ENCODE measurements at regions not wholly inside any gene's neighbourhood (a gene's known extent, or its start where the extent isn't known, plus 50 kb on each side); places are given as distances from the start of the nearest gene placed in this dataset.

GRCh38 chr2:234595829-234596228 is 98.9 kb upstream of the ARL4C start:
- no peaks in the 10 kb centered on the region for H3K9me3 Mint-ChIP-seq
- no peaks in the 10 kb centered on the region for H3K4me1 Mint-ChIP-seq (ENCODE audit: low read depth)
- no peak overlapping the region for H3K4me3 Mint-ChIP-seq
- H3K27ac Mint-ChIP-seq = no peak overlapping the region
- no peaks in the 10 kb centered on the region for H3K36me3 Mint-ChIP-seq (ENCODE audit: low read depth)
- peaks cover 3% of the 10 kb centered on the region for H3K27me3 Mint-ChIP-seq

- Mint-ChIP-seq H3K4me3 (no peak overlapping the region), H3K9me3 (no peaks in the 10 kb centered on the region), H3K36me3 (ENCODE audit: low read depth) (no peaks in the 10 kb centered on the region), H3K4me1 (ENCODE audit: low read depth) (no peaks in the 10 kb centered on the region), H3K27me3 (peaks cover 7% of the 10 kb centered on the region), H3K27ac (no peak overlapping the region)
Observed at GRCh38 chr2:234594715-234595114, 97.8 kb upstream of the ARL4C start.

DNA sequence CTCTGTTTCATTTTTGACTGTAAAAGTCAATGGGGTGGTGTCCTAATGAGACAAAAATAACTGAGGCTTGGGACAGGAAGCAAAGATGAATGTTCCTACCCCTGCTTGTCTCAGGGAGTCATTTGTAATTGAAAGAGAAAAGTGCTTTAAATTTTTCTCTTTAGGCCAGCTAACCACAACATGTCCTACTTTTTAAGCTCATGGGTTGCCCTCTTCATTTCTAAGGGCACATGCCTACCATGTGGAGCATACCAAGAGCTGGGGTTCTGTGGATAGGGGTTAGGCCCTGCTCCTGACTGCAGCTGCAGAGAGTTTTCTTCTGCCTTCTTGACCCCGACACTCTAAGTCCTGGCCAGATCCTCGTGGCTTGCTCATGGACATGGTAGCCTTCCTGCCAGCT is 96.8 kb upstream of the ARL4C start:
- Mint-ChIP-seq H3K27me3 (peaks cover 10% of the 10 kb centered on the region), H3K4me1 (ENCODE audit: low read depth) (no peaks in the 10 kb centered on the region), H3K4me3 (no peak overlapping the region), H3K27ac (no peak overlapping the region), H3K9me3 (no peaks in the 10 kb centered on the region), H3K36me3 (ENCODE audit: low read depth) (no peaks in the 10 kb centered on the region)

DNA sequence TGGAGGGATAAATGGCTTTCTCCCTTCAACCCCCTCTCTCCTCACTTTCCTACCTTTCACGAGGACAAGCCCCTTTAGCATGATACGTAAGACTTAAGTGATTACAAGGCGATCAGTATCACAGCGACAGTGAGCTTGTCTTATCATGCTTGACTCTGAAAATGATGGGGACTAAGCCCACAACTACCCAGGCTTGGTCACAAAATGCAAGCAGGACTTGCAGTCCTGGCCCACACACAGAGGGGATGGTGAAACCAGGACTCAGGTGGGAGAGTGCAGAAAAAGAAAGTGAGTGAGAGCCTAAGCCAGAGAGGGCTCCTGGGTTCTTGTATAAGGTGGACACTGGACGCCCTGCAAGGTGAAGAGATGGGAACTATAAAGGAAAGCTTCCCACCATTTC is 95.7 kb upstream of the ARL4C start:
- Mint-ChIP-seq H3K4me3 (no peak overlapping the region), H3K27me3 (peaks cover 10% of the 10 kb centered on the region), H3K4me1 (ENCODE audit: low read depth) (no peaks in the 10 kb centered on the region), H3K9me3 (no peaks in the 10 kb centered on the region), H3K27ac (no peak overlapping the region), H3K36me3 (ENCODE audit: low read depth) (no peaks in the 10 kb centered on the region)

DNA sequence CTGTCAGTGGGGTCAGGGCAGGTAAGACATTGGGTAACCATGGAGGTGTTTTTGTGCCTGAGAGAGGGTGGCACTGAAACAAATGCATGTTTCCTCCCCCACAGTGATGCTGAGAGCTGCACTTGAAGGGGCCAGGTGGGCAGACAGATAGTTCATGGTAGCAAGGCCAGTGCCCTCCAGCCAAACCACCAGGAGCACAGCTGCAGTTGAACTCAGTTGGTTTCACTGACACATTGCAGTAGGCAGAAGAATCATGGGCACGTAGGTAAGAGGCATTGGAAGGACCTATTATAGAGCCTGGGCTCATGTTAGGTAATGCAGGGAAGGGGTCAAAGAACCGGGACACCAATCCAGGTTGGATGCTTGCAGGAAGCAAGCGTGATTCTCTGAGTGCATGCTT is 93.2 kb upstream of the ARL4C start:
- Mint-ChIP-seq H3K4me3 (no peak overlapping the region), H3K9me3 (no peaks in the 10 kb centered on the region), H3K4me1 (ENCODE audit: low read depth) (no peaks in the 10 kb centered on the region), H3K27ac (no peak overlapping the region), H3K36me3 (ENCODE audit: low read depth) (no peaks in the 10 kb centered on the region), H3K27me3 (peaks cover 13% of the 10 kb centered on the region)

- no peaks in the 10 kb centered on the region for H3K4me1 Mint-ChIP-seq (ENCODE audit: low read depth)
- peaks cover 22% of the 10 kb centered on the region for H3K27me3 Mint-ChIP-seq
- H3K36me3 Mint-ChIP-seq (ENCODE audit: low read depth) = no peaks in the 10 kb centered on the region
- no peak overlapping the region for H3K4me3 Mint-ChIP-seq
- H3K27ac Mint-ChIP-seq = no peak overlapping the region
- H3K9me3 Mint-ChIP-seq = no peaks in the 10 kb centered on the region
Observed at GRCh38 chr2:234588054-234588430, 91.2 kb upstream of the ARL4C start.

GRCh38 chr2:234587341-234588053 is 90.6 kb upstream of the ARL4C start:
- no peak overlapping the region for H3K27ac Mint-ChIP-seq
- H3K4me1 Mint-ChIP-seq (ENCODE audit: low read depth) = no peaks in the 10 kb centered on the region
- no peaks in the 10 kb centered on the region for H3K36me3 Mint-ChIP-seq (ENCODE audit: low read depth)
- peaks cover 23% of the 10 kb centered on the region for H3K27me3 Mint-ChIP-seq
- no peaks in the 10 kb centered on the region for H3K9me3 Mint-ChIP-seq
- no peak overlapping the region for H3K4me3 Mint-ChIP-seq

- Mint-ChIP-seq H3K36me3 (ENCODE audit: low read depth) (no peaks in the 10 kb centered on the region), H3K4me1 (ENCODE audit: low read depth) (no peaks in the 10 kb centered on the region), H3K9me3 (no peaks in the 10 kb centered on the region), H3K27me3 (peaks cover 14% of the 10 kb centered on the region), H3K27ac (no peak overlapping the region), H3K4me3 (no peak overlapping the region)
Observed at GRCh38 chr2:234583331-234583730, 86.5 kb upstream of the ARL4C start.

- Mint-ChIP-seq H3K4me3 (no peak overlapping the region), H3K36me3 (ENCODE audit: low read depth) (no peaks in the 10 kb centered on the region), H3K4me1 (ENCODE audit: low read depth) (no peaks in the 10 kb centered on the region), H3K27ac (no peak overlapping the region), H3K9me3 (no peaks in the 10 kb centered on the region), H3K27me3 (peaks cover 13% of the 10 kb centered on the region)
Observed at GRCh38 chr2:234580686-234581085, 83.8 kb upstream of the ARL4C start.

DNA sequence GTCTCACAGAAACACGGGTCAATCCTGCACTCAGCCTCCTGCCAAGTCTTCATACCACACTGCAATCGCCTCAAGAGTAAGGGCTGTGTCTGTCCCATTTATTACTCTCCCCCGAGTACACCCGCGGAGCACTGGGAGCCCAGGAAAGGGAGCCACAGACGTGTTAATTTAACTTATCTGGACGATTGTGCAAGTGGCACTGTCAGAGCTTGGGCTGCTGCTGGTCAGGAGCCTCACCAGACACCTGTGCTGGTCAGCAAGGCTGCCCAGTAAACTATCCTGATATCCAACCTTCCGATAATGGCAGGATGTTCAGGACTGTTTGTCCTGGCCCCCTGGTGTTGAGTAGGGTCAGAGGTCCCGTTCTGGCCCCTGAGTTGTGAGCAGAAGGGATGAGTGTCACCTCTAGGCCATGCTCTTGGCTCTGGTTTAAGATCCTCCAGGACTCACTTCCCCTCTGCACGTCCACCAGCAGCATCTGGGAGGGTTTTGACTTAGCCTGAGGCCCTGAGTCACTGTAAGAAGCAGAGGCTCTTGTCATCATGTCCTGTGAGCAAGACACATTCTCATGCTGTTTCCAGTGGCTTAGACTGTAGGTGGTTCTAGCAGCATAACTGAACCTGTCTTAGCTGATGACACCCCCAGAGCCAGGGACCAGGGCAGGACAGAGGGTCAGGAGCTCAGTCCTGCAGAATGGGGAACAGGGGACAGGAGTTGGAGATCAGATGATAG is 82.5 kb upstream of the ARL4C start:
- Mint-ChIP-seq H3K27ac (no peak overlapping the region), H3K27me3 (peaks cover 9% of the 10 kb centered on the region), H3K4me1 (ENCODE audit: low read depth) (no peaks in the 10 kb centered on the region), H3K4me3 (no peak overlapping the region), H3K9me3 (no peaks in the 10 kb centered on the region), H3K36me3 (ENCODE audit: low read depth) (no peaks in the 10 kb centered on the region)

GRCh38 chr2:234578389-234578788 is 81.5 kb upstream of the ARL4C start:
- Mint-ChIP-seq H3K27me3 (peaks cover 7% of the 10 kb centered on the region), H3K4me3 (no peak overlapping the region), H3K36me3 (ENCODE audit: low read depth) (no peaks in the 10 kb centered on the region), H3K27ac (no peak overlapping the region), H3K9me3 (no peaks in the 10 kb centered on the region), H3K4me1 (ENCODE audit: low read depth) (no peaks in the 10 kb centered on the region)

DNA sequence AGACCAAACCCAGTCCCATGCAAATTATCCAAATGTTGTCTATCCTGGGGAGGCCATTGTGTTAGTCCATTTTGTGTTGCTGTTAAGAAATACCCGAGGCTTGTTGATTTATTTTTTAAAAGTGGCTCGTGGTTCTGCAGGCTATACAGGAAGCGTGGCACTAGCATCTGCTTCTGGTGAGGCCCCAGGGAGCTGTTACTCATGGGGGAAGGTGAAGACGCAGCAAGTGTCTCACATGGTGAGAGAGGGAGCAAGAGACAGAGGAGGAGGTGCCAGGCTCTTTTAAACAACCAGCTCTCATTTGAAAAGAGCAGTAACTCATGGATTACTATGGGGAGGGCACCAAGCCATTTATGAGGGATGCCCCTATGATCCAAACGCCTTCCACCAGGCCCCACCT is 80.3 kb upstream of the ARL4C start:
- Mint-ChIP-seq H3K27ac (no peak overlapping the region), H3K9me3 (no peaks in the 10 kb centered on the region), H3K27me3 (peaks cover 7% of the 10 kb centered on the region), H3K4me1 (ENCODE audit: low read depth) (no peaks in the 10 kb centered on the region), H3K4me3 (no peak overlapping the region), H3K36me3 (ENCODE audit: low read depth) (no peaks in the 10 kb centered on the region)

- H3K4me1 Mint-ChIP-seq (ENCODE audit: low read depth) = peaks cover 10% of the 10 kb centered on the region
- no peaks in the 10 kb centered on the region for H3K36me3 Mint-ChIP-seq (ENCODE audit: low read depth)
- no peak overlapping the region for H3K4me3 Mint-ChIP-seq
- no peak overlapping the region for H3K27ac Mint-ChIP-seq
- H3K27me3 Mint-ChIP-seq = peaks cover 15% of the 10 kb centered on the region
- no peaks in the 10 kb centered on the region for H3K9me3 Mint-ChIP-seq
Observed at GRCh38 chr2:234571620-234572407, 74.9 kb upstream of the ARL4C start.

- no peaks in the 10 kb centered on the region for H3K9me3 Mint-ChIP-seq
- H3K4me3 Mint-ChIP-seq = no peak overlapping the region
- H3K36me3 Mint-ChIP-seq (ENCODE audit: low read depth) = no peaks in the 10 kb centered on the region
- peaks cover 15% of the 10 kb centered on the region for H3K27me3 Mint-ChIP-seq
- H3K4me1 Mint-ChIP-seq (ENCODE audit: low read depth) = peaks cover 10% of the 10 kb centered on the region
- no peak overlapping the region for H3K27ac Mint-ChIP-seq
Observed at GRCh38 chr2:234570476-234570875, 73.6 kb upstream of the ARL4C start.

DNA sequence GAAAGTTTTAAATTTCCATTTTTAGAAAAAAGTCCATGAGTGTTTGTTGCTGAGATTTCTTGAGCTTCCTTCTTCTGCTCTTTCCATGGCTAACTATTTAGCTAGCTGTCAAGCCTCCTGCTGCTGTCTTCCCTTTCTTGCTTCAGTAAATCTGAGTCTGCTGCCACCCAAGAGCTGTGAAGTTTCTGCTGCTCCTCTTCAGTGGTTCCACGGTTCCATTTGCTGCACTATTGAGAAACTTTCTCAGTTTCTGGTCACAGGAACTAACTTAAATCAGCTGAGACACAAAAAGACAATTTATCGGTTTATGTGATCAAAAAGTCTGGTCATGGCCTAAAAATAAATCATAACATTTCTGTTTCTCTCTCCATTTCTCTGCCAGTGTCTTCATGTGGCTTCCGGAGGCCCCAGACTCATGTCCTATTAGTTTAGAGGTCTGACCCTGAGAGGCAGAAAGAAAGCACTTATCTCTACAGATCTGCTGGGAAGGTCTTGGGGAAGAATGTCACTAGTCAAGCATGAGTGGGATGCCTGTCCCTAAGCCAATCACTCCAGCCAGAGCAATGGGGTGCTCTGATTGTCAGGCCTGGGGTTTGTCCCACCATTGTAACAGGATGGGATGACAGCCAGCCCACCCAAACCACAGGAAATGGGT is 73.0 kb upstream of the ARL4C start:
- Mint-ChIP-seq H3K27me3 (peaks cover 15% of the 10 kb centered on the region), H3K9me3 (no peaks in the 10 kb centered on the region), H3K36me3 (ENCODE audit: low read depth) (no peaks in the 10 kb centered on the region), H3K4me3 (no peak overlapping the region), H3K27ac (no peak overlapping the region), H3K4me1 (ENCODE audit: low read depth) (peaks cover 14% of the 10 kb centered on the region)

All from stimulated activated naive CD8-positive, alpha-beta T cell treated with anti-CD3 and anti-CD28 coated beads, Interleukin-15, Interleukin-2, amounts not matched to agents 100 ng/mL and 50 ng/mL, for 24 hours (primary cell).